SK-N-SH treated with all-trans-retinoic acid at 6 μM for 48 hours (cell line): ENCODE measurements at regions not wholly inside any gene's neighbourhood (a gene's known extent, or its start where the extent isn't known, plus 50 kb on each side); places are given as distances from the start of the nearest gene placed in this dataset.

ENCODE experiments used
- ATAC-seq: fragments of 200-7000 bp; cut with Tn5 transposase; 3 replicates; pipeline ENCODE4 v1.9.1; 2020; ENCODE audit warnings: mild to moderate bottlenecking, moderate library complexity
- ARNTL ChIP-seq: fragments of 450-650 bp; formaldehyde crosslinking; IDR thresholded peaks from 2 replicates; pipeline ENCODE4 v1.5.0; 2020; ENCODE audit warnings: low read depth, mild to moderate bottlenecking, moderate library complexity, borderline replicate concordance
- BACH2 ChIP-seq: fragments of 250-450 bp; sonication (Bioruptor Pico); IDR thresholded peaks from 2 replicates; pipeline ENCODE4 v1.9.0; 2021; ENCODE audit warnings: mild to moderate bottlenecking, borderline replicate concordance
- ESRRG ChIP-seq: fragments of 250-450 bp; sonication (Bioruptor Pico); IDR thresholded peaks from 2 replicates; pipeline ENCODE4 v1.6.1; 2021; ENCODE audit warnings: mild to moderate bottlenecking
- GLIS3 ChIP-seq: fragments of 250-450 bp; sonication (Bioruptor Pico); IDR thresholded peaks from 2 replicates; pipeline ENCODE4 v1.5.0; 2020; ENCODE audit warnings: mild to moderate bottlenecking, moderate library complexity
- ISL1 ChIP-seq: fragments of 250-450 bp; sonication (Bioruptor Pico); IDR thresholded peaks from 2 replicates; pipeline ENCODE4 v2.1.2; 2022; ENCODE audit warnings: mild to moderate bottlenecking, moderate library complexity
- OSR1 ChIP-seq: fragments of 250-450 bp; sonication (Bioruptor Pico); IDR thresholded peaks from 2 replicates; pipeline ENCODE4 v1.8.0; 2022; ENCODE audit warnings: moderate library complexity, mild to moderate bottlenecking, inconsistent platforms
- PPARA ChIP-seq: fragments of 250-450 bp; sonication (Bioruptor Pico); IDR thresholded peaks from 2 replicates; pipeline ENCODE4 v1.5.0; 2020; ENCODE audit warnings: mild to moderate bottlenecking, borderline replicate concordance
- RARB ChIP-seq: fragments of 250-450 bp; sonication (Bioruptor Pico); IDR thresholded peaks from 2 replicates; pipeline ENCODE4 v1.8.0; 2021; ENCODE audit warnings: mild to moderate bottlenecking, moderate library complexity
- SNAI2 ChIP-seq: fragments of 250-450 bp; sonication (Bioruptor Pico); IDR thresholded peaks from 2 replicates; pipeline ENCODE4 v1.5.0; 2020; ENCODE audit warnings: mild to moderate bottlenecking, moderate library complexity
- TCF4 ChIP-seq: fragments of 250-450 bp; sonication (Bioruptor Pico); IDR thresholded peaks from 2 replicates; pipeline ENCODE4 v1.8.0; 2021; ENCODE audit warnings: mild to moderate bottlenecking, moderate library complexity, borderline replicate concordance
- TOX ChIP-seq: fragments of 250-450 bp; sonication (Bioruptor Pico); IDR thresholded peaks from 2 replicates; pipeline ENCODE4 v1.8.0; 2021; ENCODE audit warnings: mild to moderate bottlenecking, moderate library complexity, borderline replicate concordance
- ZC3H10 ChIP-seq: fragments of 250-450 bp; sonication (Bioruptor Pico); IDR thresholded peaks from 2 replicates; pipeline ENCODE4 v1.5.1; 2021; ENCODE audit warnings: mild to moderate bottlenecking, moderate library complexity
- ZFP3 ChIP-seq: fragments of 250-450 bp; sonication (Bioruptor Pico); IDR thresholded peaks from 2 replicates; pipeline ENCODE4 v1.5.0; 2020; ENCODE audit warnings: mild to moderate bottlenecking, moderate library complexity
- ZFP30 ChIP-seq: fragments of 450-650 bp; formaldehyde crosslinking; IDR thresholded peaks from 2 replicates; pipeline ENCODE4 v1.5.0; 2022; ENCODE audit warnings: mild to moderate bottlenecking, moderate library complexity
- ZNF565 ChIP-seq: fragments of 450-650 bp; formaldehyde crosslinking; conservative IDR thresholded peaks from 2 replicates; pipeline ENCODE4 v1.5.0; 2020; ENCODE audit warnings: low read depth, mild to moderate bottlenecking, moderate library complexity
- ZNF70 ChIP-seq: fragments of 450-650 bp; formaldehyde crosslinking; IDR thresholded peaks from 2 replicates; pipeline ENCODE4 v1.5.0; 2020; ENCODE audit warnings: mild to moderate bottlenecking, moderate library complexity
- ZNF8 ChIP-seq: fragments of 450-650 bp; formaldehyde crosslinking; IDR thresholded peaks from 2 replicates; pipeline ENCODE4 v1.5.0; 2020; ENCODE audit warnings: mild to moderate bottlenecking, moderate library complexity
- TF ChIP-seq, protein P1 (sequence below): fragments of 250-450 bp; sonication (Bioruptor Pico); IDR thresholded peaks from 2 replicates; pipeline ENCODE4 v1.5.1; 2020; ENCODE audit warnings: low read depth, mild to moderate bottlenecking, moderate library complexity
- TF ChIP-seq, protein P2 (sequence below): fragments of 250-450 bp; sonication (Bioruptor Pico); IDR thresholded peaks from 2 replicates; pipeline ENCODE4 v1.8.0; 2020; ENCODE audit warnings: mild to moderate bottlenecking, moderate library complexity, borderline replicate concordance
- TF ChIP-seq, protein P3 (sequence below): fragments of 250-450 bp; sonication (Bioruptor Pico); IDR thresholded peaks from 2 replicates; pipeline ENCODE4 v1.5.0; 2020; ENCODE audit warnings: mild to moderate bottlenecking, moderate library complexity
- TF ChIP-seq, protein P4 (sequence below): fragments of 250-450 bp; sonication (Bioruptor Pico); IDR thresholded peaks from 2 replicates; pipeline ENCODE4 v1.5.1; 2021; ENCODE audit warnings: mild to moderate bottlenecking, moderate library complexity
- TF ChIP-seq, protein P5 (sequence below): fragments of 250-450 bp; sonication (Bioruptor Pico); IDR thresholded peaks from 2 replicates; pipeline ENCODE4 v1.8.0; 2021; ENCODE audit warnings: low read depth, mild to moderate bottlenecking, moderate library complexity, borderline replicate concordance

DNA sequence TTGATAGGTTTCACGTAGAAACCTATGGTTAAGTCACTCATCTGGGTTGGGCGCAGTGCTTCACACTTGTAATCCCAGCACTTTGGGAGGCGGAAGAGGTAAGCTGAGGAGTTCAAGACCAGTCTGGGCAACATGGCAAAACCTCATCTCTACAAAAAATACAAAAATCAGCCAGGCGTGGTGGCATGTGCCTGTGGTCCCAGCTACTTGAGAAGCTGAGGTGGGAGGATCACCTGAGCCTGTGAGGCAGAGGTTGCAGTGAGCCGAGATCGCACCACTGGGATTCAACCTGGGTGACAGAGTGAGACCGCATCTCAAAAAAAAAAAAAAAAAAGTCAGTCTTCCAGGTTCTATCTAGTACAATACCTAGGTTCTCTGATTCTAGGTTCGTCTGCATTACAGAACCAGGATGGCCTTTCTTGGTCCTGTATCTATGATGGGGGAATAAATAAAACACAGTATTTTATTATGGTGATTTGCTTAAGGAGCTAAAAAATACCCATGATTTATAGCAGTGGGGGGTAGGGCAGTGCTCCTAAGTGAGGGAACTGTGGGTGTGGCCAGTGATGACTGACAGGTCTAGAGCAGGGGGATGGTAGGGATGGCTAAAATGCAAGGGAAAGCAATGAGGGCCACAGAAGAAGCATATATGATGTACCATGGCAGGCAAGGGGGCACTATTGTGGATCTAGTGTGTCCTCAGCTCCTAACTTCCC, 65.5 kb upstream of the NUP160 start:
- TF ChIP-seq ZNF565, result no peak
- no peak for TF ChIP-seq ZFP30
- TF ChIP-seq ESRRG (CRISPR knock-in tag), result no peak
- no peak for TF ChIP-seq BACH2 (CRISPR knock-in tag)
- TF ChIP-seq, protein P1, sequence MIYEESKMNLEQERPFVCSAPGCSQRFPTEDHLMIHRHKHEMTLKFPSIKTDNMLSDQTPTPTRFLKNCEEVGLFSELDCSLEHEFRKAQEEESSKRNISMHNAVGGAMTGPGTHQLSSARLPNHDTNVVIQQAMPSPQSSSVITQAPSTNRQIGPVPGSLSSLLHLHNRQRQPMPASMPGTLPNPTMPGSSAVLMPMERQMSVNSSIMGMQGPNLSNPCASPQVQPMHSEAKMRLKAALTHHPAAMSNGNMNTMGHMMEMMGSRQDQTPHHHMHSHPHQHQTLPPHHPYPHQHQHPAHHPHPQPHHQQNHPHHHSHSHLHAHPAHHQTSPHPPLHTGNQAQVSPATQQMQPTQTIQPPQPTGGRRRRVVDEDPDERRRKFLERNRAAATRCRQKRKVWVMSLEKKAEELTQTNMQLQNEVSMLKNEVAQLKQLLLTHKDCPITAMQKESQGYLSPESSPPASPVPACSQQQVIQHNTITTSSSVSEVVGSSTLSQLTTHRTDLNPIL (CRISPR knock-in tag), result no peak
- no peak for ATAC-seq

DNA sequence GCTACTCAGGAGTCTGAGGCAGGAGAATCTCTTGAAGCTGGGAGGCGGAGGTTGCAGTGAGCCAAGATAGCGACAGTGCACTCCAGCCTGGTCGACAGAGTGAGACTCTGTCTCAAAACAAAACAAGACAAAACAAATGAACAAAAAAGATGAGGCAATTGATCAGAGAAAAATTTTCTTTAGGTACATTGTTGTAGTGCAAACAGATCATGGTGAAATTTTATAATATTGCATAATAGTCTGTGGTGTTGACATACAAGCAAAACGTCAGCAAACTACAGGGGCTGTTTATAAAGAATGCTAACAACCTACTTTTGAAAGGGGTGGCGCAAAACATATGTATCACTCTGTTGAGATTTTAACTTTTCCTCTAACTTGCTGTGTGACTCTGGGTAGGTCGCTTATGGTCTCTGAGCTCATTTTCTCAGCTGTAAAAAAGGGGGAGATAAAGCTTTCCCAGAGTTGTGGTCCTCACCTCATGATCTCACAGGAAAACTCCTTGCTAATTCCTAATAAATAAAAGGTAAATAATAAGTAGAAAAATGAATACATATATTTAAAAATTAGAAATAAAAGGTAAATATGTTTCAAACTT, 64.8 kb upstream of the NUP160 start:
- ATAC-seq, result no peak

DNA sequence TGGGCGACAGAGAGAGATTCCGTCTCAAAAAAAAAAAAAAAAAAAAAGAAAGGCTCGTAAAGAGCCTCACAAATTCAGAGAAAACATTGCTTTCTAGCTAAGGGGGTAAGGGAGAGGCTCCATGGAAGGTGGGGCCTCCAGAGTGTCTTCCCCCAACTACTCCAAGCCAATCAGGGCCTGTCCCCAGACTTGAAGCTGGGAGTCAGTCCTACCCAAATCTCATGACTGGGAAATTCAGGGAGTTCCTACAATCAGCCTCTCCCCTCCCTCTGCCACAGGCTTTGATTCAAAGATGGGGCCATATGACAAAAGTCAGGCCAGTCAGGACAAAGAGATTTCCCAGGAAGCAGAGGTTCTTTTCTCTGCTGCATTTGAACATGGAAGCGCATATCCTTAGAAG, 63.0 kb upstream of the NUP160 start:
- TF ChIP-seq ZNF70 (CRISPR knock-in tag) (peak; percentile 79), BACH2 (CRISPR knock-in tag) (no peak)
- ATAC-seq, result no peak

More for the DNA sequence above, 64.8 kb upstream of the NUP160 start:
- no peak for TF ChIP-seq OSR1 (CRISPR knock-in tag)

DNA sequence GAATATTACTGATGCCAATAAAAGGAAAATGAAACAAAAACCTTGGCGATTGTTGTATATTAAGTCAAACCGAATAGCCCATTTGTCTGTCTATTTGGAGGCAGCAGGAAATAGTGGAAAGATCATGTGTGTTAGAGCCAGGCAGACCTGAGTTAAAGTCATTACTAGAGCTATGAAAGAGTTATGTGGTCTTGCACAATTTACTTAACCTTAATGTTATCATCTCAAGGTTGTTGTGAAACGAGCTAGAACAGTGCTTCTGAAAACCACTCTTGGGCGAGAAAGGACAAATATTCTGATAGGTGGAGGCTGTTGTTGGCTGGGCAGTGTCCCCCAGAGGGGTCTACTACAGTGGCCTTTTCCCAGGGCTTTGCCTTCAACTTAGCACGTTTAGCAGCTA, 60.0 kb upstream of the NUP160 start:
- ATAC-seq, result no peak
- TF ChIP-seq ZC3H10 (CRISPR knock-in tag) (no peak), BACH2 (CRISPR knock-in tag) (no peak), TCF4 (no peak), ZNF565 (no peak), SNAI2 (CRISPR knock-in tag) (no peak), ZFP30 (no peak), ZNF8 (CRISPR knock-in tag) (no peak), TOX (no peak), ESRRG (CRISPR knock-in tag) (no peak)

DNA sequence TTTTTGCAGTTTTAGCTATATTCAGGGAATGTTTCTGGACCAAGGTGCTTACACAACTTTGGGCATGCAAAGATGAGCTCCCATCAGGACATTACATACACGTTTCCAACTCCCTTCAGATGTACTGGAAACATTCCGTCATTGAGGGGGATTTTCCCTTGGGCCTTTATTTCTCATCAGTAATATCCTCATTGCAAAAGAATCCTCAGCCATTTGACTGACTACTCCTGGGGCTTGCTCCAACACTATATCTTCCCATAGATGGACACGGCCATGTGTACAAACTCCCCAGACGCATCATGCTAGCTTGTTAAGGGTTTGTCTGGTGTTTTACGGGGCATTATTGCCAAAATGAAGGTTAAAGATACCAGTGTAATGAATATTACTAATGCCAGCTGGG, 59.3 kb upstream of the NUP160 start:
- ATAC-seq, result no peak
- TF ChIP-seq, protein P2, sequence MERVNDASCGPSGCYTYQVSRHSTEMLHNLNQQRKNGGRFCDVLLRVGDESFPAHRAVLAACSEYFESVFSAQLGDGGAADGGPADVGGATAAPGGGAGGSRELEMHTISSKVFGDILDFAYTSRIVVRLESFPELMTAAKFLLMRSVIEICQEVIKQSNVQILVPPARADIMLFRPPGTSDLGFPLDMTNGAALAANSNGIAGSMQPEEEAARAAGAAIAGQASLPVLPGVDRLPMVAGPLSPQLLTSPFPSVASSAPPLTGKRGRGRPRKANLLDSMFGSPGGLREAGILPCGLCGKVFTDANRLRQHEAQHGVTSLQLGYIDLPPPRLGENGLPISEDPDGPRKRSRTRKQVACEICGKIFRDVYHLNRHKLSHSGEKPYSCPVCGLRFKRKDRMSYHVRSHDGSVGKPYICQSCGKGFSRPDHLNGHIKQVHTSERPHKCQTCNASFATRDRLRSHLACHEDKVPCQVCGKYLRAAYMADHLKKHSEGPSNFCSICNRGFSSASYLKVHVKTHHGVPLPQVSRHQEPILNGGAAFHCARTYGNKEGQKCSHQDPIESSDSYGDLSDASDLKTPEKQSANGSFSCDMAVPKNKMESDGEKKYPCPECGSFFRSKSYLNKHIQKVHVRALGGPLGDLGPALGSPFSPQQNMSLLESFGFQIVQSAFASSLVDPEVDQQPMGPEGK, result no peak
- TF ChIP-seq OSR1 (CRISPR knock-in tag) (no peak), ZC3H10 (CRISPR knock-in tag) (no peak), ZNF70 (CRISPR knock-in tag) (no peak), GLIS3 (CRISPR knock-in tag) (no peak), ZNF8 (CRISPR knock-in tag) (no peak), ISL1 (CRISPR knock-in tag) (no peak), PPARA (no peak), TOX (no peak), RARB (CRISPR knock-in tag) (no peak), BACH2 (CRISPR knock-in tag) (no peak), ZNF565 (no peak), ARNTL (CRISPR knock-in tag) (no peak), ZFP3 (no peak), ZFP30 (no peak), TCF4 (no peak)
- TF ChIP-seq, protein P1 (CRISPR knock-in tag), result no peak
- TF ChIP-seq, protein P3, sequence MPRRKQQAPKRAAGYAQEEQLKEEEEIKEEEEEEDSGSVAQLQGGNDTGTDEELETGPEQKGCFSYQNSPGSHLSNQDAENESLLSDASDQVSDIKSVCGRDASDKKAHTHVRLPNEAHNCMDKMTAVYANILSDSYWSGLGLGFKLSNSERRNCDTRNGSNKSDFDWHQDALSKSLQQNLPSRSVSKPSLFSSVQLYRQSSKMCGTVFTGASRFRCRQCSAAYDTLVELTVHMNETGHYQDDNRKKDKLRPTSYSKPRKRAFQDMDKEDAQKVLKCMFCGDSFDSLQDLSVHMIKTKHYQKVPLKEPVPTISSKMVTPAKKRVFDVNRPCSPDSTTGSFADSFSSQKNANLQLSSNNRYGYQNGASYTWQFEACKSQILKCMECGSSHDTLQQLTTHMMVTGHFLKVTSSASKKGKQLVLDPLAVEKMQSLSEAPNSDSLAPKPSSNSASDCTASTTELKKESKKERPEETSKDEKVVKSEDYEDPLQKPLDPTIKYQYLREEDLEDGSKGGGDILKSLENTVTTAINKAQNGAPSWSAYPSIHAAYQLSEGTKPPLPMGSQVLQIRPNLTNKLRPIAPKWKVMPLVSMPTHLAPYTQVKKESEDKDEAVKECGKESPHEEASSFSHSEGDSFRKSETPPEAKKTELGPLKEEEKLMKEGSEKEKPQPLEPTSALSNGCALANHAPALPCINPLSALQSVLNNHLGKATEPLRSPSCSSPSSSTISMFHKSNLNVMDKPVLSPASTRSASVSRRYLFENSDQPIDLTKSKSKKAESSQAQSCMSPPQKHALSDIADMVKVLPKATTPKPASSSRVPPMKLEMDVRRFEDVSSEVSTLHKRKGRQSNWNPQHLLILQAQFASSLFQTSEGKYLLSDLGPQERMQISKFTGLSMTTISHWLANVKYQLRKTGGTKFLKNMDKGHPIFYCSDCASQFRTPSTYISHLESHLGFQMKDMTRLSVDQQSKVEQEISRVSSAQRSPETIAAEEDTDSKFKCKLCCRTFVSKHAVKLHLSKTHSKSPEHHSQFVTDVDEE (CRISPR knock-in tag), result no peak
- TF ChIP-seq, protein P4, sequence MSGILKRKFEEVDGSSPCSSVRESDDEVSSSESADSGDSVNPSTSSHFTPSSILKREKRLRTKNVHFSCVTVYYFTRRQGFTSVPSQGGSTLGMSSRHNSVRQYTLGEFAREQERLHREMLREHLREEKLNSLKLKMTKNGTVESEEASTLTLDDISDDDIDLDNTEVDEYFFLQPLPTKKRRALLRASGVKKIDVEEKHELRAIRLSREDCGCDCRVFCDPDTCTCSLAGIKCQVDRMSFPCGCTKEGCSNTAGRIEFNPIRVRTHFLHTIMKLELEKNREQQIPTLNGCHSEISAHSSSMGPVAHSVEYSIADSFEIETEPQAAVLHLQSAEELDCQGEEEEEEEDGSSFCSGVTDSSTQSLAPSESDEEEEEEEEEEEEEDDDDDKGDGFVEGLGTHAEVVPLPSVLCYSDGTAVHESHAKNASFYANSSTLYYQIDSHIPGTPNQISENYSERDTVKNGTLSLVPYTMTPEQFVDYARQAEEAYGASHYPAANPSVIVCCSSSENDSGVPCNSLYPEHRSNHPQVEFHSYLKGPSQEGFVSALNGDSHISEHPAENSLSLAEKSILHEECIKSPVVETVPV (CRISPR knock-in tag), result no peak
- TF ChIP-seq, protein P5, sequence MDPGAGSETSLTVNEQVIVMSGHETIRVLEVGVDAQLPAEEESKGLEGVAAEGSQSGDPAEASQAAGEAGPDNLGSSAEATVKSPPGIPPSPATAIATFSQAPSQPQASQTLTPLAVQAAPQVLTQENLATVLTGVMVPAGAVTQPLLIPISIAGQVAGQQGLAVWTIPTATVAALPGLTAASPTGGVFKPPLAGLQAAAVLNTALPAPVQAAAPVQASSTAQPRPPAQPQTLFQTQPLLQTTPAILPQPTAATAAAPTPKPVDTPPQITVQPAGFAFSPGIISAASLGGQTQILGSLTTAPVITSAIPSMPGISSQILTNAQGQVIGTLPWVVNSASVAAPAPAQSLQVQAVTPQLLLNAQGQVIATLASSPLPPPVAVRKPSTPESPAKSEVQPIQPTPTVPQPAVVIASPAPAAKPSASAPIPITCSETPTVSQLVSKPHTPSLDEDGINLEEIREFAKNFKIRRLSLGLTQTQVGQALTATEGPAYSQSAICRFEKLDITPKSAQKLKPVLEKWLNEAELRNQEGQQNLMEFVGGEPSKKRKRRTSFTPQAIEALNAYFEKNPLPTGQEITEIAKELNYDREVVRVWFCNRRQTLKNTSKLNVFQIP (CRISPR knock-in tag), result no peak
